K562 (cell line): ENCODE measurements at regions not wholly inside any gene's neighbourhood (a gene's known extent, or its start where the extent isn't known, plus 50 kb on each side); places are given as distances from the start of the nearest gene placed in this dataset.
A peak's percentile ranks its signal among the peaks of the same experiment; 100 is the strongest.

Experiments
- ATAC-seq: fragments of 200-7000 bp; cut with Tn5 transposase; 3 replicates; pipeline ENCODE4 v1.9.1; 2020; ENCODE audit warnings: moderate library complexity
- BruUV-seq: library from RNA; stranded (reverse); fragments of 400-500 nt; replicated peaks from 2 replicates; lab custom pipeline; 2021; lab: Mats Ljungman, UMichigan
- CTCF ChIA-PET: fragments of 300-600 bp; formaldehyde crosslinking; extraction: SDS; loops from one replicate; lab custom pipeline; 2021; ENCODE audit warnings: low intra/inter-chr PET ratio; lab: Yijun Ruan, JAX
- POLR2A ChIA-PET: fragments of 300-600, 350-650 bp; sonication (Branson Sonifier 250); formaldehyde crosslinking; extraction: SDS; loops from one replicate; lab custom pipeline; 2021; ENCODE audit warnings: antibody characterized with exemption, inconsistent platforms; lab: Yijun Ruan, JAX
- DNase-seq, 4 experiments: peaks; one replicate each; pipeline versions ENCODE4 v3.0.0 to v3.0.0-alpha.2; 2011 to 2018; ENCODE audit warnings: low spot score in 3 of 4, mixed read lengths in 3 of 4; ENCODE audit errors: extremely low read depth in 1 of 4
- FAIRE-seq: peaks from 2 replicates; lab custom pipeline; 2011; peaks lifted over from hg19 to GRCh38; lab: Jason Lieb, UNC
- H2AFZ ChIP-seq: 2 replicates; pipeline ENCODE4 v1.6.0; 2011; ENCODE audit warnings: low read depth, low read length, control low read depth, inconsistent platforms
- H3K27ac ChIP-seq: fragments of 200-600 bp; 3 replicates; pipeline ENCODE4 v1.8.0; 2011; ENCODE audit warnings: low read depth, mild to moderate bottlenecking, control low read depth, inconsistent platforms, low read length, moderate library complexity, mixed read lengths; ENCODE audit errors: extremely low read depth
- H3K27me3 ChIP-seq, 2 experiments: fragments of 300-600 bp in 1 of 2; 2 replicates in 1 of 2; 3 replicates in 1 of 2; pipeline versions ENCODE4 v1.6.0 to v1.8.0; 2011; ENCODE audit warnings: inconsistent platforms in 2 of 2, low read length in 2 of 2, mild to moderate bottlenecking in 1 of 2, mixed read lengths in 1 of 2, moderate library complexity in 1 of 2; ENCODE audit not compliant: control insufficient read depth in 2 of 2, insufficient read depth in 2 of 2
- H3K36me3 ChIP-seq: fragments of 300-600 bp; 3 replicates; pipeline ENCODE4 v1.8.0; 2011; ENCODE audit warnings: mild to moderate bottlenecking, low read length, inconsistent platforms; ENCODE audit not compliant: control insufficient read depth, insufficient read depth
- H3K4me1 ChIP-seq, 2 experiments: fragments of 200-600 bp in 1 of 2; replicated peaks in 1 of 2; 2 replicates in 1 of 2; 3 replicates in 1 of 2; pipeline versions ENCODE4 v1.5.1 to v1.8.0; 2011; ENCODE audit warnings: inconsistent platforms in 2 of 2, low read length in 2 of 2, mild to moderate bottlenecking in 1 of 2, mixed read lengths in 1 of 2, moderate library complexity in 1 of 2; ENCODE audit not compliant: control insufficient read depth in 2 of 2, insufficient read depth in 2 of 2
- H3K4me2 ChIP-seq: 2 replicates; pipeline ENCODE4 v1.6.1; 2011; ENCODE audit warnings: low read length, control low read depth, inconsistent platforms, mixed read lengths; ENCODE audit not compliant: insufficient read depth
- H3K4me3 ChIP-seq: fragments of 200-600 bp; sonication (generic), shearing (Covaris generic); 2 replicates; pipeline ENCODE4 v1.5.1; 2016; ENCODE audit warnings: control low read depth, inconsistent platforms
- H3K79me2 ChIP-seq: fragments of 200-600 bp; 3 replicates; pipeline ENCODE4 v1.8.0; 2011; ENCODE audit warnings: low read length, inconsistent platforms; ENCODE audit not compliant: control insufficient read depth, insufficient read depth
- H3K9ac ChIP-seq, 2 experiments: 2 replicates each; pipeline versions ENCODE4 v1.6.0 to v1.6.1; 2011; ENCODE audit warnings: low read depth in 2 of 2, low read length in 2 of 2, control low read depth in 1 of 2, inconsistent platforms in 1 of 2, mild to moderate bottlenecking in 1 of 2, mixed read lengths in 1 of 2; ENCODE audit not compliant: insufficient read depth in 1 of 2
- H3K9me1 ChIP-seq: one replicate; pipeline ENCODE4 v1.6.0; 2011; ENCODE audit warnings: inconsistent platforms, mild to moderate bottlenecking, low read length, moderate library complexity; ENCODE audit not compliant: control insufficient read depth, insufficient read depth
- H3K9me3 ChIP-seq: replicated peaks from 2 replicates; pipeline ENCODE4 v1.5.1; 2011; ENCODE audit warnings: low read depth, low read length, inconsistent platforms; ENCODE audit not compliant: control insufficient read depth, insufficient read depth
- H4K20me1 ChIP-seq: replicated peaks from 2 replicates; pipeline ENCODE4 v1.6.1; 2011; ENCODE audit warnings: low read length, inconsistent platforms, mixed read lengths; ENCODE audit not compliant: control insufficient read depth, insufficient read depth
- E2F1 ChIP-seq: sonication (generic); formaldehyde crosslinking; IDR thresholded peaks from 2 replicates; pipeline ENCODE4 v1.8.1; 2023; ENCODE audit warnings: mild to moderate bottlenecking, missing genetic modification reagents, moderate library complexity
- GATAD2A ChIP-seq: fragments of 450-650 bp; IDR thresholded peaks from 2 replicates; pipeline ENCODE4 v1.6.1; 2017
- PTBP1 ChIP-seq: fragments of 200-400 bp; formaldehyde crosslinking; IDR thresholded peaks from 2 replicates; pipeline ENCODE4 v1.6.1; 2017; ENCODE audit warnings: low read depth, low read length
- ZBTB1 ChIP-seq: sonication (generic); formaldehyde crosslinking; IDR thresholded peaks from 2 replicates; pipeline ENCODE4 v1.8.1; 2023; ENCODE audit warnings: missing genetic modification reagents, low read depth, mild to moderate bottlenecking, borderline replicate concordance
- ZNF407 ChIP-seq: fragments of 450-650 bp; IDR thresholded peaks from 2 replicates; pipeline ENCODE4 v1.6.1; 2016; ENCODE audit warnings: low read depth
- WGBS: fragments of 100-300 bp; shearing (Covaris generic); methylation state at CpG from one replicate; pipeline ENCODE4 v1.1.6; 2016; ENCODE audit warnings: low coverage, mixed read lengths; ENCODE audit not compliant: insufficient coverage; ENCODE audit errors: missing lambda C conversion rate; 5-methylcytosine and 5-hydroxymethylcytosine counted together
- in situ Hi-C: fragments of 300-500 bp; cut with MboI; formaldehyde crosslinking; loops from 4 replicates; pipeline ENCODE4 v1.15.0; 2018; ENCODE audit warnings: inconsistent platforms, mixed read lengths
- intact Hi-C: fragments of 100-400 bp; cut with micrococcal nuclease; formaldehyde crosslinking; loops from 2 replicates; pipeline ENCODE4 v1.14.2; 2022
- TF ChIP-seq, protein P1 (sequence below), 2 experiments: fragments of 250-450 bp in 1 of 2; fragments of 450-650 bp in 1 of 2; sonication (Bioruptor Pico) in 1 of 2; IDR thresholded peaks; 2 replicates each; pipeline versions ENCODE4 v1.6.1 to v1.8.0; 2016 to 2021; ENCODE audit warnings: mild to moderate bottlenecking in 2 of 2, moderate library complexity in 2 of 2, missing compliant biosample characterization in 1 of 2, missing genetic modification characterization in 1 of 2

- no peak for TF ChIP-seq E2F1 (CRISPR knock-in tag)
- peak; percentile 94 for TF ChIP-seq PTBP1
- Histone ChIP-seq H2AFZ (no peak overlapping the region), H3K9me1 (no peaks in the 10 kb centered on the region), H3K4me2 (no peak overlapping the region), H3K27me3 (peaks cover 0 to 21% of the 10 kb centered on the region in 2 experiments; a peak in 3 of 5 replicates), H3K9me3 (no peaks in the 10 kb centered on the region), H3K79me2 (no peaks in the 10 kb centered on the region), H3K36me3 (no peaks in the 10 kb centered on the region), H3K4me3 (no peak overlapping the region), H4K20me1 (no peaks in the 10 kb centered on the region), H3K27ac (no peak overlapping the region), H3K4me1 (no peaks in the 10 kb centered on the region), H3K9ac (no peak overlapping the region)
- in situ Hi-C loops: no loop called here
- ChIA-PET CTCF (interaction anchor here (0.8 kb wide), 1 partner anchor 989 kb away, joined by 3 read pairs; no protein-coding TSS in a partner anchor), POLR2A (no interaction called here)
- ATAC-seq (no peak), DNase-seq (no peak), FAIRE-seq (no peak)
- 24% methylated on average over 3 of the region's 3 CpGs for WGBS
- intact Hi-C loops: no loop called here
- no TSS peak for BruUV-seq
These were observed 115.7 kb upstream of the IFNGR1 start for GRCh38 chr6:137334884-137335283.

DNA sequence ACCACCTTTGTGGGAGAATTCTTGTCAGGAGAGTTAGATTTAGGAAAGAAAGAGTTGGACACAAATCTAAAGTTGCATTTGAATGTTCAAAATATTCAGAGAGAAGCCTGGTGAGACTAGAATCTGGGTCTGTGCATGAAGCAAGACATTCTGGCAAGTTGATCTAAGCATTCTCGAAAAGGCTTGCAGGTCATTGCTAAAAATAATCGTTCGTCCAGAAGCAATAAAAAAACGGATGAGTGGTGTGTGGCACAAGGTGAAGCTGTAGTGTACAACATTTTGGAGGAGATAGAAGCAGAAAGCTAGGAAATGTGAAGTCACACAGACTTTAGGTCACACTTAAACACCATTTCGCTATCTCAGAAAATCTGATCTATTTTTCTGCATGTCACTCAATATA is 114.9 kb upstream of the IFNGR1 start:
- ATAC-seq: no peak
- Histone ChIP-seq H3K36me3 (no peaks in the 10 kb centered on the region), H3K27ac (no peak overlapping the region), H2AFZ (no peak overlapping the region), H3K79me2 (no peaks in the 10 kb centered on the region), H3K27me3 (peaks cover 0 to 24% of the 10 kb centered on the region in 2 experiments; a peak in 3 of 5 replicates), H3K9me1 (no peaks in the 10 kb centered on the region), H3K4me3 (no peak overlapping the region), H3K9ac (no peak overlapping the region), H4K20me1 (no peaks in the 10 kb centered on the region), H3K9me3 (no peaks in the 10 kb centered on the region), H3K4me2 (no peak overlapping the region), H3K4me1 (no peaks in the 10 kb centered on the region)
- intact Hi-C loops: no loop called here
- in situ Hi-C loops: no loop called here
- no peak for DNase-seq
- 14% methylated on average over 5 of the region's 5 CpGs for WGBS
- ChIA-PET POLR2A (no interaction called here), CTCF (no interaction called here)
- FAIRE-seq: no peak
- BruUV-seq: no TSS peak
- TF ChIP-seq ZBTB1 (CRISPR knock-in tag) (no peak), ZNF407 (no peak), GATAD2A (no peak)
- TF ChIP-seq, protein P1, sequence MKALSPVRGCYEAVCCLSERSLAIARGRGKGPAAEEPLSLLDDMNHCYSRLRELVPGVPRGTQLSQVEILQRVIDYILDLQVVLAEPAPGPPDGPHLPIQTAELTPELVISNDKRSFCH (CRISPR knock-in tag; IDR thresholded peaks at IDR 0.05): no peak
- TF ChIP-seq, protein P1 (tag; IDR thresholded peaks at IDR 0.05): no peak
